ENCODE measurements at regions not wholly inside any gene's neighbourhood (a gene's known extent, or its start where the extent isn't known, plus 50 kb on each side); places are given as distances from the start of the nearest gene placed in this dataset.

DNA sequence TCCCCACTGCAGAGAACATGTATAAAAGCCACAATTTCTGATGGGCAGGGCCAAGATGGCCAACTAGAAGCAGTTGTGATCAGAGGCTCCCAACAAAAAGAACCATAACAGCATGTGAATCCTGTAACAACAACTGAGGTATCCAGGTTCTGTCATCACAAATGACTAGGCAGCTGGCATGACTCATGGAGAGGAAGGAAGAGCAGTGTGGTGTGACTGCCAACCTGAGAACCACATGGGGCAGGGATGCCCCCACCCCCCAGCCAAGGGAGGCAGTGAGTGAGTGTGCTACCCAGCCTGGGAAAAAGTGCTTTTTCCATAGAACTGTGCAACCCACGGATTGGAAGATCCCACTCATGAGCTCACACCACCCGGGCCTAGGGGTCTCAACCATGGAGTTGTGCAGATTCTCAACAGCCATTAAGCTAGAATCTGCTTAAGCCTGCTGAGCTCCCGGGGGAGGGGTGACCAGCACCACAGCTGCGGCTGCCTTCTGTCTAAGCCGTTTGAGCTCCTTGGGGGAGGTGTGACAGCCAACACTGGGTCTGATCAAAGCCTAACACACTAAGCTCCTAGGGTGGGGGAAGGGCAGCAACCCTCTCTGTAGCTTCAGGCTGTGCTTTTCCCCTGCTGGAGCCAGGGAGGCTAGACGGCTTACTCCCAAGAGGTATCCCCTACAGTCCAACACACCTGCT, 80.1 kb upstream of the DMAC1 start:
- no peaks in the 10 kb centered on the region for H3K27me3 ChIP-seq (ENCODE audit: control insufficient read depth in 3 of 3, insufficient read depth in 3 of 3, low read length in 2 of 3)
- 47 to 78% methylated on average over 6 of the region's 6 CpGs for WGBS, 2 donors
- no peak for DNase-seq
- TF ChIP-seq, protein P1, sequence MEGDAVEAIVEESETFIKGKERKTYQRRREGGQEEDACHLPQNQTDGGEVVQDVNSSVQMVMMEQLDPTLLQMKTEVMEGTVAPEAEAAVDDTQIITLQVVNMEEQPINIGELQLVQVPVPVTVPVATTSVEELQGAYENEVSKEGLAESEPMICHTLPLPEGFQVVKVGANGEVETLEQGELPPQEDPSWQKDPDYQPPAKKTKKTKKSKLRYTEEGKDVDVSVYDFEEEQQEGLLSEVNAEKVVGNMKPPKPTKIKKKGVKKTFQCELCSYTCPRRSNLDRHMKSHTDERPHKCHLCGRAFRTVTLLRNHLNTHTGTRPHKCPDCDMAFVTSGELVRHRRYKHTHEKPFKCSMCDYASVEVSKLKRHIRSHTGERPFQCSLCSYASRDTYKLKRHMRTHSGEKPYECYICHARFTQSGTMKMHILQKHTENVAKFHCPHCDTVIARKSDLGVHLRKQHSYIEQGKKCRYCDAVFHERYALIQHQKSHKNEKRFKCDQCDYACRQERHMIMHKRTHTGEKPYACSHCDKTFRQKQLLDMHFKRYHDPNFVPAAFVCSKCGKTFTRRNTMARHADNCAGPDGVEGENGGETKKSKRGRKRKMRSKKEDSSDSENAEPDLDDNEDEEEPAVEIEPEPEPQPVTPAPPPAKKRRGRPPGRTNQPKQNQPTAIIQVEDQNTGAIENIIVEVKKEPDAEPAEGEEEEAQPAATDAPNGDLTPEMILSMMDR (IDR thresholded peaks at IDR 0.05; ENCODE audit: control extremely low read depth, extremely low read depth), result no peak
- ATAC-seq (ENCODE audit: insufficient read depth, low FRiP score), result no peak
- no peak overlapping the region for H3K4me3 ChIP-seq
- H3K27ac ChIP-seq (ENCODE audit: low read depth in 1 of 2, low read length in 1 of 2), result no peak overlapping the region
- peaks cover 0 to 5% (median 0%) of the 10 kb centered on the region in 4 donors for H3K9me3 ChIP-seq (ENCODE audit: control insufficient read depth in 4 of 4, insufficient read depth in 3 of 4, low read length in 3 of 4)
- H3K4me1 ChIP-seq (ENCODE audit: control insufficient read depth in 5 of 5, insufficient read depth in 5 of 5, low read length in 5 of 5), result no peaks in the 10 kb centered on the region
- H3K36me3 ChIP-seq (ENCODE audit: control insufficient read depth in 4 of 4, insufficient read depth in 4 of 4, low read length in 4 of 4), result no peaks in the 10 kb centered on the region
- H3K9ac ChIP-seq (ENCODE audit: insufficient read depth in 1 of 2, low read length in 2 of 2), result no peak overlapping the region

DNA sequence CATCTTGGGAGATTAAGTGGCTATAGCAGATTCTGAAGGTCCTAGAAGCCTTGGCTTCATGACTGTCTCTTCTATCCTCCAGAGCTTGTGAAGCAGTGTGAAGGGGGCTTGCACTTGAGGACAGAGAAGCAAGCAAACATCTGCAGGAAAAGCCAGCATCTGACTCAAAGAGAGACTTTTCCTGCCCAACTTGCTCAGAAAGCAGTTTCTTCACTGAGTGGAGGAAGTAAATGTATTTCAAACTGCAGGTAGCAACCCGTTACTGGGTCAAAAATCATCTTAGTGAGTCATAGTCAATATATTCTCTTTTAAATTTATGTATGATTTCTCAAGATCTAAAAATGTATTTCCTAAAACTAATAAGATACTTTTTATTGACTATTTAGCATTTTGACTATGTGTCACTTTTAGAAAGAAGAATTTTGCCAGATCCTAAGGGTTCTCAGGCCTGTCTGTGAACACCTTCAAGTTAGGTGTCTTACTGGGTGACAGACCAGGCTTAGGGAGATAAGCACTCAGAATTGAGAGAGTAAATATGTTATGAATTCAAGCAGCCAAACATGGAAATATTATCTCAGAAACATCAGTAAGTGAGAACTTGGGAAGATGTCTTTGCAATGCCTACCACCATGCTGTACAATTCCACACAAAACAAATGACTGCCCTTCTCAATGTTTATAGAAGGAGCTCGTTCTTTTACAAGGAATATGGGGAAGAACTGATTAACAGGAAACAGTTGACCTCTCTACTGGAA, 72.6 kb upstream of the DMAC1 start:
- no peaks in the 10 kb centered on the region for H3K27me3 ChIP-seq (ENCODE audit: control insufficient read depth in 3 of 3, insufficient read depth in 3 of 3, low read length in 2 of 3)
- ATAC-seq (ENCODE audit: insufficient read depth, low FRiP score) (no peak), DNase-seq (no peak)
- peaks cover 0 to 5% (median 0%) of the 10 kb centered on the region in 4 donors for H3K9me3 ChIP-seq (ENCODE audit: control insufficient read depth in 4 of 4, insufficient read depth in 3 of 4, low read length in 3 of 4)
- no peak overlapping the region for H3K9ac ChIP-seq (ENCODE audit: insufficient read depth in 1 of 2, low read length in 2 of 2)
- H3K27ac ChIP-seq (ENCODE audit: low read depth in 1 of 2, low read length in 1 of 2), result no peak overlapping the region
- H3K4me1 ChIP-seq (ENCODE audit: control insufficient read depth in 5 of 5, insufficient read depth in 5 of 5, low read length in 5 of 5), result no peaks in the 10 kb centered on the region
- no peaks in the 10 kb centered on the region for H3K36me3 ChIP-seq (ENCODE audit: control insufficient read depth in 4 of 4, insufficient read depth in 4 of 4, low read length in 4 of 4)
- 55 to 68% methylated on average over 2 of the region's 2 CpGs for WGBS, 2 donors
- no peak overlapping the region for H3K4me3 ChIP-seq
- TF ChIP-seq, protein P1 (IDR thresholded peaks at IDR 0.05; ENCODE audit: control extremely low read depth, extremely low read depth), result no peak

DNA sequence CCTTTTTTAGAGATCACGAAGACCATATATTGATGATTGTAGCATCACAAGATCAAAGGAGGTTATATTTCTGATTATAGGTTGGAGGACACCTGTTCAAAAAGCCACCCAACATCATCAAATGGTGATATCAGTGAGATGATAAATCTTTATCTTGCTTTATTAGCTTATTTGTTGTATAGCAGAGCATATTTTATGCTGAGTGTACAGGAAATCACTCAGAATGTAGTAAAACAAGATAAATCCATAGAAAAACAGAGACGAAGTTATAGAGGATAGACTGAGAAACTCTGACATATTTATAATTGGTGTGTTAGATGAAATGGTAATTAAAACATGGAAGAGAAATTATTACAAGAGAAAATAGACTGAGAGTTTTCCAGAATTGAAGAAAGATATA, 69.8 kb upstream of the DMAC1 start:
- no peak overlapping the region for H3K4me3 ChIP-seq
- no peak overlapping the region for H3K27ac ChIP-seq (ENCODE audit: low read depth in 1 of 2, low read length in 1 of 2)
- H3K9ac ChIP-seq (ENCODE audit: insufficient read depth in 1 of 2, low read length in 2 of 2), result no peak overlapping the region
- TF ChIP-seq, protein P1 (IDR thresholded peaks at IDR 0.05; ENCODE audit: control extremely low read depth, extremely low read depth), result no peak
- H3K9me3 ChIP-seq (ENCODE audit: control insufficient read depth in 4 of 4, insufficient read depth in 3 of 4, low read length in 3 of 4), result no peaks in the 10 kb centered on the region
- H3K27me3 ChIP-seq (ENCODE audit: control insufficient read depth in 3 of 3, insufficient read depth in 3 of 3, low read length in 2 of 3), result no peaks in the 10 kb centered on the region
- no peak for DNase-seq
- H3K36me3 ChIP-seq (ENCODE audit: control insufficient read depth in 4 of 4, insufficient read depth in 4 of 4, low read length in 4 of 4), result no peaks in the 10 kb centered on the region
- WGBS, 2 donors, result 92 to 97% methylated on average over 2 of the region's 2 CpGs
- H3K4me1 ChIP-seq (ENCODE audit: control insufficient read depth in 5 of 5, insufficient read depth in 5 of 5, low read length in 5 of 5), result no peaks in the 10 kb centered on the region
- ATAC-seq (ENCODE audit: insufficient read depth, low FRiP score), result no peak

Measured in lung (tissue), 11 donors.